PC-3 (cell line): ENCODE measurements at regions not wholly inside any gene's neighbourhood (a gene's known extent, or its start where the extent isn't known, plus 50 kb on each side); places are given as distances from the start of the nearest gene placed in this dataset.

Experiments used
- ATAC-seq: fragments of 200-7000 bp; cut with Tn5 transposase; 2 replicates; pipeline ENCODE4 v1.9.1; 2020; ENCODE audit warnings: mild to moderate bottlenecking, moderate library complexity
- BruUV-seq: library from RNA; stranded (reverse); fragments of 400-500 nt; replicated peaks from 2 replicates; lab custom pipeline; 2021; lab: Mats Ljungman, UMichigan
- CTCF ChIA-PET: fragments of 300-600 bp; sonication (Branson Sonifier 250); formaldehyde crosslinking; loops from one replicate; lab custom pipeline; 2022; ENCODE audit warnings: antibody characterized with exemption; lab: Charles Lee
- POLR2A ChIA-PET: fragments of 300-600 bp; sonication (Branson Sonifier 250); formaldehyde crosslinking; loops from one replicate; lab custom pipeline; 2022; ENCODE audit warnings: antibody characterized with exemption; ENCODE audit not compliant: unreplicated experiment; lab: Charles Lee
- DNase-seq: peaks from one replicate; pipeline ENCODE4 v3.0.0-alpha.2; 2015
- H2AFZ ChIP-seq: fragments of 300-600 bp; sonication (generic); 2 replicates; pipeline ENCODE4 v1.6.0; 2016; ENCODE audit warnings: antibody characterized with exemption, low read length
- H3F3A ChIP-seq: fragments of 300-600 bp; sonication (generic); one replicate; pipeline ENCODE4 v1.6.0; 2017; ENCODE audit warnings: antibody characterized with exemption, low read length, control low read depth, mild to moderate bottlenecking; ENCODE audit not compliant: unreplicated experiment
- H3K27ac ChIP-seq: fragments of 300-600 bp; sonication (generic); 2 replicates; pipeline ENCODE4 v1.5.1; 2016; ENCODE audit warnings: mild to moderate bottlenecking, low read length
- H3K27me3 ChIP-seq: fragments of 300-600 bp; sonication (generic); 2 replicates; pipeline ENCODE4 v1.6.1; 2016; ENCODE audit warnings: low read length, mixed read lengths
- H3K36me3 ChIP-seq: fragments of 300-600 bp; sonication (generic); 2 replicates; pipeline ENCODE4 v1.6.1; 2016; ENCODE audit warnings: low read depth, mixed run types, low read length, mixed read lengths
- H3K4me1 ChIP-seq: fragments of 300-600 bp; sonication (generic); 2 replicates; pipeline ENCODE4 v1.5.1; 2016; ENCODE audit warnings: low read length; ENCODE audit not compliant: insufficient read depth
- H3K4me2 ChIP-seq: fragments of 300-600 bp; sonication (generic); 2 replicates; pipeline ENCODE4 v1.6.0; 2016; ENCODE audit warnings: low read length
- H3K4me3 ChIP-seq: fragments of 300-600 bp; sonication (generic); 2 replicates; pipeline ENCODE4 v1.5.1; 2016; ENCODE audit warnings: mild to moderate bottlenecking, low read length, mixed read lengths
- H3K79me2 ChIP-seq: fragments of 300-600 bp; sonication (generic); 2 replicates; pipeline ENCODE4 v1.6.1; 2017; ENCODE audit warnings: low read length, mixed read lengths
- H3K9ac ChIP-seq: fragments of 300-600 bp; sonication (generic); 2 replicates; pipeline ENCODE4 v1.6.0; 2016; ENCODE audit warnings: mild to moderate bottlenecking, low read length
- H3K9me2 ChIP-seq: fragments of 300-600 bp; sonication (generic); replicated peaks from 2 replicates; pipeline ENCODE4 v1.6.1; 2016; ENCODE audit warnings: mixed run types, low read length, mixed read lengths
- H3K9me3 ChIP-seq: fragments of 300-600 bp; sonication (generic); 2 replicates; pipeline ENCODE4 v1.6.1; 2016; ENCODE audit warnings: low read length, mixed read lengths
- H4K20me1 ChIP-seq: fragments of 300-600 bp; sonication (generic); 2 replicates; pipeline ENCODE4 v1.6.1; 2016; ENCODE audit warnings: low read length, mixed read lengths
- CTCF ChIP-seq: fragments of 300-600 bp; sonication (generic); conservative IDR thresholded peaks from 2 replicates; pipeline ENCODE4 v1.5.1; 2017; ENCODE audit warnings: antibody characterized with exemption, low read depth, mild to moderate bottlenecking, low read length
- EZH2 ChIP-seq: fragments of 300-600 bp; sonication (generic); IDR thresholded peaks from one replicate; pipeline ENCODE4 v1.6.1; 2017; ENCODE audit warnings: antibody characterized with exemption, mild to moderate bottlenecking, low read length; ENCODE audit not compliant: unreplicated experiment
- EZH2phosphoT487 ChIP-seq: fragments of 300-600 bp; sonication (generic); IDR thresholded peaks from 2 replicates; pipeline ENCODE4 v1.6.1; 2018; ENCODE audit warnings: mild to moderate bottlenecking, antibody characterized with exemption, low read length, borderline replicate concordance
- intact Hi-C: fragments of 100-400 bp; cut with micrococcal nuclease; formaldehyde crosslinking; loops from 2 replicates; pipeline ENCODE4 v1.9.0; 2023

GRCh38 chr6:93821953-93822352 lies 402.6 kb upstream of the EPHA7 start:
- CTCF ChIA-PET = no interaction called here
- H3K9ac ChIP-seq = no peak overlapping the region
- no TSS peak for BruUV-seq
- no peak overlapping the region for H3K27ac ChIP-seq
- no peaks in the 10 kb centered on the region for H3K9me3 ChIP-seq
- no peak for DNase-seq
- H3K36me3 ChIP-seq = no peaks in the 10 kb centered on the region
- H3K4me2 ChIP-seq = no peak overlapping the region
- no peaks in the 10 kb centered on the region for H3K27me3 ChIP-seq
- no peaks in the 10 kb centered on the region for H3K4me1 ChIP-seq
- no peak for ATAC-seq
- no peaks in the 10 kb centered on the region for H3K79me2 ChIP-seq
- no peak overlapping the region for H2AFZ ChIP-seq
- POLR2A ChIA-PET = no interaction called here
- no peaks in the 10 kb centered on the region for H4K20me1 ChIP-seq
- intact Hi-C loops = no loop called here
- H3K4me3 ChIP-seq = no peak overlapping the region
- TF ChIP-seq EZH2 = no peak
- no peak for TF ChIP-seq CTCF
- TF ChIP-seq EZH2phosphoT487 = no peak
- no peaks in the 10 kb centered on the region for H3F3A ChIP-seq
- H3K9me2 ChIP-seq = no peaks in the 10 kb centered on the region

GRCh38 chr6:93820465-93821082 lies 401.2 kb upstream of the EPHA7 start:
- H3K9me3 ChIP-seq = no peaks in the 10 kb centered on the region
- no peak overlapping the region for H3K4me2 ChIP-seq
- ChIA-PET CTCF (no interaction called here), POLR2A (no interaction called here)
- ATAC-seq (no peak), DNase-seq (no peak)
- no peaks in the 10 kb centered on the region for H3K79me2 ChIP-seq
- H3K4me3 ChIP-seq = no peak overlapping the region
- no peak for TF ChIP-seq EZH2phosphoT487
- no peak for TF ChIP-seq CTCF
- TF ChIP-seq EZH2 = no peak
- no peaks in the 10 kb centered on the region for H3K36me3 ChIP-seq
- H3K9ac ChIP-seq = no peak overlapping the region
- no peak overlapping the region for H3K27ac ChIP-seq
- H2AFZ ChIP-seq = no peak overlapping the region
- BruUV-seq = no TSS peak
- intact Hi-C loops = no loop called here
- H4K20me1 ChIP-seq = no peaks in the 10 kb centered on the region
- H3K9me2 ChIP-seq = no peaks in the 10 kb centered on the region
- H3F3A ChIP-seq = no peaks in the 10 kb centered on the region
- no peaks in the 10 kb centered on the region for H3K27me3 ChIP-seq
- H3K4me1 ChIP-seq = no peaks in the 10 kb centered on the region

GRCh38 chr6:93819189-93819588 lies 399.8 kb upstream of the EPHA7 start:
- TF ChIP-seq EZH2 = no peak
- H3K79me2 ChIP-seq = no peaks in the 10 kb centered on the region
- H3K27me3 ChIP-seq = no peaks in the 10 kb centered on the region
- CTCF ChIA-PET = no interaction called here
- POLR2A ChIA-PET = no interaction called here
- no peak overlapping the region for H3K4me3 ChIP-seq
- no peaks in the 10 kb centered on the region for H3K36me3 ChIP-seq
- H3K4me1 ChIP-seq = no peaks in the 10 kb centered on the region
- no peak overlapping the region for H3K27ac ChIP-seq
- intact Hi-C loops = no loop called here
- H3F3A ChIP-seq = no peaks in the 10 kb centered on the region
- H3K9me3 ChIP-seq = no peaks in the 10 kb centered on the region
- H3K4me2 ChIP-seq = no peak overlapping the region
- no peak overlapping the region for H3K9ac ChIP-seq
- no peaks in the 10 kb centered on the region for H3K9me2 ChIP-seq
- no peaks in the 10 kb centered on the region for H4K20me1 ChIP-seq
- ATAC-seq = no peak
- BruUV-seq = no TSS peak
- DNase-seq = no peak
- H2AFZ ChIP-seq = no peak overlapping the region
